ENCODE measurements at regions not wholly inside any gene's neighbourhood (a gene's known extent, or its start where the extent isn't known, plus 50 kb on each side); places are given as distances from the start of the nearest gene placed in this dataset.
"Not testable (repeated sequence)": the region's sequence is repeated elsewhere in the genome, so short reads cannot be mapped to it uniquely, and the experiment has no call there.

GRCh38 chr18:78799382-78800089 is 180.1 kb upstream of the SALL3 start:
- no peak for DNase-seq (ENCODE audit: extremely low read depth, low read depth)
- TF ChIP-seq, protein P1, sequence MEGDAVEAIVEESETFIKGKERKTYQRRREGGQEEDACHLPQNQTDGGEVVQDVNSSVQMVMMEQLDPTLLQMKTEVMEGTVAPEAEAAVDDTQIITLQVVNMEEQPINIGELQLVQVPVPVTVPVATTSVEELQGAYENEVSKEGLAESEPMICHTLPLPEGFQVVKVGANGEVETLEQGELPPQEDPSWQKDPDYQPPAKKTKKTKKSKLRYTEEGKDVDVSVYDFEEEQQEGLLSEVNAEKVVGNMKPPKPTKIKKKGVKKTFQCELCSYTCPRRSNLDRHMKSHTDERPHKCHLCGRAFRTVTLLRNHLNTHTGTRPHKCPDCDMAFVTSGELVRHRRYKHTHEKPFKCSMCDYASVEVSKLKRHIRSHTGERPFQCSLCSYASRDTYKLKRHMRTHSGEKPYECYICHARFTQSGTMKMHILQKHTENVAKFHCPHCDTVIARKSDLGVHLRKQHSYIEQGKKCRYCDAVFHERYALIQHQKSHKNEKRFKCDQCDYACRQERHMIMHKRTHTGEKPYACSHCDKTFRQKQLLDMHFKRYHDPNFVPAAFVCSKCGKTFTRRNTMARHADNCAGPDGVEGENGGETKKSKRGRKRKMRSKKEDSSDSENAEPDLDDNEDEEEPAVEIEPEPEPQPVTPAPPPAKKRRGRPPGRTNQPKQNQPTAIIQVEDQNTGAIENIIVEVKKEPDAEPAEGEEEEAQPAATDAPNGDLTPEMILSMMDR (IDR thresholded peaks at IDR 0.05; ENCODE audit: low read depth, low read length): no peak

DNA sequence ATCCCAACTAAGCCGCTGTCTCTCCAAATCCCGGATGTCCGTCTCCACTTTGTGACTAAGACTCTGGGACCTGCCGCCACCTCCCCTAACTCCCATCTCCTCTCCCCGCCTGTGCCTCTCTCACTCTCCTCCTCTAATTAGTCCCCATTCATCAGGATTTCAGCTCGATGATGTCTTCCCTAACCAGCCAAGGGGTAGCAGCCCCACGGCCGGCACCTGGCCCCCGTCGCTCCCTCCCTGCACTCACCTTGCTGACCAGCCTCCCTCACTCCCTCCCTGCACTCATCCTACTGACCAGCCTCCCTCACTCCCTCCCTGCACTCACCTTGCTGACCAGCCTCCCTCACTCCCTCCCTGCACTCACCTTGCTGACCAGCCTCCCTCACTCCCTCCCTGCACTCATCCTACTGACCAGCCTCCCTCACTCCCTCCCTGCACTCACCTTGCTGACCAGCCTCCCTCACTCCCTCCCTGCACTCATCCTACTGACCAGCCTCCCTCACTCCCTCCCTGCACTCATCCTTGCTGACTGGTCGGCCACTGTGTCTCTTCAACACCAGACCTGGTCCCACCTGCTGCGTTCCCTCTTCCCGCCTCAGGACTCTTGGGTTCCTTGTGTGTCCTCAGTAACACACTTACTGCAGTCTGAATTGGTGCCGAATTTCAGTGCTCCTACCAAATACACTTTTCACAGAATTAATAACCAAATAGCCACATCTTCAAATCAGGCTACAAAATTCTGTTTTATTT is 179.3 kb upstream of the SALL3 start:
- DNase-seq (ENCODE audit: extremely low read depth, low read depth): not testable (repeated sequence)

GRCh38 chr18:78801011-78801410 is 178.6 kb upstream of the SALL3 start:
- TF ChIP-seq, protein P1 (IDR thresholded peaks at IDR 0.05; ENCODE audit: low read depth, low read length): no peak

GRCh38 chr18:78803104-78803503 is 176.5 kb upstream of the SALL3 start:
- TF ChIP-seq, protein P1 (IDR thresholded peaks at IDR 0.05; ENCODE audit: low read depth, low read length): no peak
- DNase-seq (ENCODE audit: extremely low read depth, low read depth): no peak

More at GRCh38 chr18:78801011-78801410, 178.6 kb upstream of the SALL3 start:
- no peak for DNase-seq (ENCODE audit: extremely low read depth, low read depth)

GRCh38 chr18:78804206-78805030 is 175.2 kb upstream of the SALL3 start:
- DNase-seq (ENCODE audit: extremely low read depth, low read depth): no peak
- TF ChIP-seq, protein P1 (IDR thresholded peaks at IDR 0.05; ENCODE audit: low read depth, low read length): no peak

DNA sequence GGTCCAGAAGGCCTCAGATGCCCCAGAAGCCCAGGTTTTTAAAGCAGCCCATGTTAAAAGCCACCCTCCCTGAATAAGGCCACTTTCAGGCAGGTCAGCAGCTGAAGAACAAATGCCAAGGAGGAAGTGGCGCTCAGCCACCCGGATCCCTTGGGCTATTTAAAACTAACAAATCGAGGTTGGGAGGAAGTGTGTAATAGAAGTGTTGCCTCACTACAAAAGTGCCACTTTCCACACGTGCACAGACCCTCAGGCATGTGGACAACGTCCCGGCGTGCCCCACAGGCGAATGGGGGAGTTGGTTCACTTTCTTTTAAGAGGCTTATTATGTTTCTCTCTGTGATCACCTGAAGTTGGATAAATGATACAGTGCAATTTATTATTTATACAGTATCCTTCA is 173.8 kb upstream of the SALL3 start:
- no peak for DNase-seq (ENCODE audit: extremely low read depth, low read depth)

GRCh38 chr18:78807668-78808067 is 171.9 kb upstream of the SALL3 start:
- DNase-seq (ENCODE audit: extremely low read depth, low read depth): no peak
- TF ChIP-seq, protein P1 (IDR thresholded peaks at IDR 0.05; ENCODE audit: low read depth, low read length): no peak

More for the DNA sequence above, 173.8 kb upstream of the SALL3 start:
- TF ChIP-seq, protein P1 (IDR thresholded peaks at IDR 0.05; ENCODE audit: low read depth, low read length): no peak

Measured in AG09319 (cell line).